GM18505 (cell line): ENCODE measurements at regions not wholly inside any gene's neighbourhood (a gene's known extent, or its start where the extent isn't known, plus 50 kb on each side); places are given as distances from the start of the nearest gene placed in this dataset.

Experiments used
- ATAC-seq: cut with Tn5 transposase; IDR thresholded peaks from one replicate; pipeline ENCODE4 v1.9.1; 2021; ENCODE audit not compliant: unreplicated experiment
- POLR2A ChIP-seq: IDR thresholded peaks from 4 replicates; pipeline ENCODE4 v1.6.1; 2011; ENCODE audit warnings: borderline replicate concordance; ENCODE audit not compliant: insufficient read depth, insufficient read length; ENCODE audit errors: extremely low read depth

DNA sequence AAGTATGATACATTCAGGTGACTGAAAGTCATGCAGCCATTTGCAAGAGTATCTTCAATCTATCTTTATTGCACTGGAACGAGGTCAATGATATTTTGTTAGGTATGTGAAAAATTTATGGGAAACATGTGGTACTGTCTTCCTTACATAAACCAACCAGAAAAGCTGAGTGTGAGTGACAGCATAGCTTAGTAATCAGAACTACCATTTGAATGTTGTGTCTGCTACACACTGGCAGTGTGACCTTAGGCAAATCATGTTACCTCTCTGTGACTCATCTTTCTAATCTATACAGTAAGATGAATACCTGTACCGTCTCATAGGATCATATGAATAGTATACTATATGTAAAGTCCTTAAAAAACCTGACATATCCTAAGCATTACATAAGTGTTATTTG, 337.9 kb upstream of the IL12A start:
- no peak for TF ChIP-seq POLR2A
- ATAC-seq: no peak

DNA sequence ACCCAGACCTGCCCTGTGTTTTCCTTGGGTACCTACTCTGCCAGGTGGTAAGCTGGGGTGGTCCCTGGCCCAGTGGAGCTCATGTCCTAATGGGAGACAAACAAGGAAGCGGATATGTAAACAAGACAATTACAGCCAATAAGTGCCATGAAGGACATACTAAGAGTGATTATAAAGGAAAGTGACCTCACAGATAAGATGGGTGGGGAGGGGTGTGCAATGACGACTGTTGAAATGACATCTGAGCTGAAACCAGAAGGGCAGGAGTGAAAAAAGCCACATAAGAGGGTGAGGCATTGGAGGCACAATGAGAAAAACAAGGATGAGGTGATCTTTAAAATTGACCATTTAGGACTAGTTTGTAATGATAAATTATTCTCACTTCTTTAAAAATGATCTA, 336.2 kb upstream of the IL12A start:
- no peak for ATAC-seq
- no peak for TF ChIP-seq POLR2A

DNA sequence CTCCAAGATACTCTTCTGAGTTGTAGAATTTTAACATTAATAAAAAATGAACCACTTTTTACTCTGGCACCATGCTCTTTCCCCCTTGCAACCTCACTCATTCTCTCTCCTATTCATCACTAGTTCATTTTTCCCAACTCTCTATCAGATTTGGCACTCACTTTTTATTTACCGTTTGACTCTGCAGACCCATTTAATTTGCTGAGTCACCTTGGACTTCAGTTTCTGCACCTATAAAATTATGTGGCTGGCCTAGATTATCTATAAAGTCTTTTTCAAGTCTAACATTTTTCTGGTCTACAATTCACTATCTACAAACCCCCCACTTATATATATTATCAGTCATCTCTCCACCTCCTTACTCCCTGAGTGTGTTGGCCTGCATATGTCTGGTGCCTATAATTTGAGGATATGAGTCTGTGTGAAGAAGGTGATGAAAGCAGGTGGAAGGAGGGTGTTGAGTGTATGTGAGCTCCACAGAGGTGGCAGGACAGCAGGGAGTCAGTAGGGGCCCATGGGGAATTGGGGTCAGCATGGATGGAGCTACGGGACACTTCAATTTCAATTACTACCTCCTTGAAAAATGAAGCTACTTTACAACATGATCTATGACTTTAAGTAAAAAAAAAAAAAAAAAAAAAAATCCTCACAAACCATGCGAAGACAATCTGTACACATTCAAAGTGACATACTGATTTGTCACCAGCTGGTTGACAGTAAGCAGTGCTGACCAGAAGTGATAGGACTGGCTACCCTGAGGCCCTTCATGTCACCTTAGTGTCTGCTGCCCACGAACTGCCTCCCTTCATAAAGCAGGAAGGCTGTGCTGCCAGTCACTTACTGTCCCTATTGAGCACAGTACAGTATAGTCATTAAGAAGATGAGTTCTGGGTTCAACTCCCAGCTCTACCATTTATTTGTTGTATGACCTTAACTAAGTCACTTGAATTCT, 334.2 kb upstream of the IL12A start:
- no peak for ATAC-seq
- TF ChIP-seq POLR2A: no peak

DNA sequence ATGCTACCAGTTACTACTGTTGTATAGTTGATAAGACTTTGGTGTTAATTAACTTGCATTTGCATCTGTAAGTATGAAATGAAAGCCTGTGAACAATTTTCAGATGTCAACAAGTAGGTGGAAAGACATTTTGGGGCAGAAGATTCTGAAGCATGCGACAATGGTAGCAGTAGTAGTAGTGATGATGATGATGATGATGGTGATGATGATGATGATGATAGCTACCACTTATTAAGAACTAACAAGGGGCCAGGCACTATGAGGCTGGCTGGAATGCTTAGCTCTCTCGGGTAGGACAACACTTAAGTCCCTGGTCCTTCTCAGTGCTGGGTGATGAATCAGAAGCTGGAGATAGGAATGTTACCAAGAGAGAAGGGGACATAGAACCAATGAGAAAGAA, 333.4 kb upstream of the IL12A start:
- ATAC-seq: no peak
- no peak for TF ChIP-seq POLR2A

DNA sequence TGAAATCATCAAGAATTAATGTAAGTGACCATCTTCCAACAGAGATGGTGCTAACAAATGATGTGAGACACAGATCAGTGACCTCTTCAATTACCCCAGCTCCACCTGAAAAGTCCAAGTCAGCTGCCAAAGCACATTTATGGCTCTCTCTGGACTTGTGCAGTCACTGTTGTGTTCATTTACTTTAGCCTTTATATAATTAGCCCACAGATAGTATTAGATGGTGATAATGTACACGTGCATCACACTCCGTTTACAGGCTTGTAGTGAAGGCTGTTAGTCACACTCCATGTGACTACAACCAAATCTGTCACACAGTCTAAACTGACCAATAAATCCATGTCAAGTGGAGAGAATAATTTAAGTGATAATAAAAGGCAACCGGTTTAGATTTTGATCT, 331.5 kb upstream of the IL12A start:
- no peak for ATAC-seq
- no peak for TF ChIP-seq POLR2A

DNA sequence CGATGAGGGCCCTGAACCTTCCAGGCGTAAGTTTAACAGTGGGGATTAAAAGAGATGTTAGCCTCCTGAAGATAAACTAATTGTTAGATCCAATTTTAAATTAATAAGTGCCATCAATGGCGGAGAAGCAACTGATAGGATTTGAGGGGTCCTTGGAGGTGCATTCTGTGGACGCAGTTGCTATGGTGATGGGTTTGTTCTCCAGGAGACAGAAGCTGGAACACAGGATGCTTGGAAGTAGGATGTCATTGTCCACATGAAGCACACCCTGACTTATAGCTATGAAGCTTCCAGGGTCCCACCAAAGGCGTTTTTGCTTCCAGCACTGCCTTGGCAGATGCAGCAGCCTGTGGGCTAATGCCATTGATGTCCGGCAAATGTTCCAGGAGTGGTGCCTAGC, 331.0 kb upstream of the IL12A start:
- TF ChIP-seq POLR2A: no peak
- no peak for ATAC-seq

DNA sequence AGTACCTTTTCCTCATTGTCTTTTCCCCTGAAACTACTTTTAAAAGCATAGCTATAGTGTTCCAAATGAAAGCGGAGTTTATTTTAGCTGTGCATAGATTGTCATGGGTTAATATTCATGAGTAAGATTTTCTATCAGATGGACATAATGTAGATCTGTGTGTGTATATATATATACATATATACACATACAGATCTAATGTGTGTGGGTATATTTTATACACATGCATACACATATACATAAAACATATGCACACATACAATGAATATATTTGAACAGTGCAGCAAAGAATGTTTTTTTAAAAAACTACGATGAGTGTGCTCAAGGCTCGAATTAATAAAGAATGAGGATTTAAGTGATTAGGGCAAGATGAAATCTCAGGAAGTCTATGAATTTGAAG, 328.3 kb upstream of the IL12A start:
- no peak for TF ChIP-seq POLR2A
- no peak for ATAC-seq

DNA sequence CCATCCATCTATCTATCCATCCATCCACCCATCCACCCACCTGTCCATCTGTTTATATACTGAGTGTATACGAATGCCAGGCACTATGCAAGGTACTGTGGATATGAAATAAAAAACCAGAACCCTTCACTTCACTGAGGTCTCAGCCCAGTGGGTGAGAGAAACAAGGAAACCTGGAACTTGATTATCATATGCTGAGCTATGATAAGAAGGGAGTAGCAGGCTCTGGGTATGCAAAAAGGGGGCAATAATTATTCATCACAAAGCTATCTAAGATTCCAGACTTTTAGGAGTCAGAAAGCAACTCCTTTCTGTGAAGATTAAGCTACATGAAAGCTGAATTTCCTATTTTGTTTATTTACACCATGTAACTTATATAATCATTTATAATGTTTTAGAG, 327.7 kb upstream of the IL12A start:
- no peak for ATAC-seq
- no peak for TF ChIP-seq POLR2A

DNA sequence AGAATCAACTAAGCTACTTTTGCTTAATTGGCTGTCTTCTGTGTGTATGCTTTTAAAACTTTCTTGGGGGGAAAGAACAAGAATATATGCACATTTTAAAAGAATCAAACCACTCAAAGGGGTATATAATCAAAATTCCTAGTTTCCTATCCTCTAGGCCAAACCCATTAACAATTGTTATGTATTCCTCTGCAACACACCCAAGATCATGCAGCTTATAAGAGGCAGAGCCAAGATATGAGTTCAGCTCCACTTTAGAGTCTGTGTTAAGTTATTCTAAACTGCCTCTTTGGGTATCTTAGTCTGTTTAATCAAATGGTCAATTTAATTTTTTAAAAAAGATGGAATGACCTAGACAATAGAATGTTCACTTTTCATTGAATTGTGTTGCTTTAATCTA, 326.1 kb upstream of the IL12A start:
- TF ChIP-seq POLR2A: no peak

DNA sequence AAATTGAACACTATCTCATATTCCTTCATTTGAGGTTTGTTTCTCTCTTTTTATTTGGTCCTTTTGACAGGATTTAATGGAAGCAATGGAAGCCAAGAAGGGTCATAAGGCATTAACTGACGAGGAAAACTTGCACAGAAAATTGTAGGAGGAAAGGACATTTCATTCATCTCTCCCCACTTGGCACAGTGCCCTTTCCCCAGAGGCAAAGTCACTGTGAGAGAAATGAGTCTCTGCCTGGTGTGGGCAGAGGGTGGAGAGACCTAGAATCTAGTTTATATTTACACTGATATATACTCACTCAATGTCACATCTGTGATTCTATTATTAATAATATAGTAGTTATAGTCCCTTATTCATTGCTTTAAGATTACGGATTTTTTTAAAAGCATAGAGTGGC, 324.6 kb upstream of the IL12A start:
- ATAC-seq: no peak
- no peak for TF ChIP-seq POLR2A

More for the DNA sequence above, 326.1 kb upstream of the IL12A start:
- no peak for ATAC-seq

DNA sequence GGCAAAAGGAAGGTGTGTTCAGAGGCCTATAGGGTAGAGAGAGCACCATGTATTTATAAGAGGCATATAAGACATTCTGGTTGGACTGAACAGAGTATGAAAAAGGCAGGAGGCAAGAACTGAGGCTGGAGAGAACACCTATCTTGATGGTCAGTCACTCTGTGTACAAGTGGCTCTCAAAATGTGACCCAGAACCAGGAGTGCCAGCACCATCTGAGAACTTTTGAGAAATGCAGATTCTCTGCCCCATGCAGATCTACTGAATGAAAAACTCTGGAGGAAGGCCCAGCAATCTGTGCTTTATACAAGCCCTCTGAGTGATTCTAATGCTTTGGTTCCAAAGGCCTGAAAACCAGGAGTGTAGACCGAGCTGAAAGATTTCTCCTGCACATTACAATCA, 324.0 kb upstream of the IL12A start:
- ATAC-seq: no peak

DNA sequence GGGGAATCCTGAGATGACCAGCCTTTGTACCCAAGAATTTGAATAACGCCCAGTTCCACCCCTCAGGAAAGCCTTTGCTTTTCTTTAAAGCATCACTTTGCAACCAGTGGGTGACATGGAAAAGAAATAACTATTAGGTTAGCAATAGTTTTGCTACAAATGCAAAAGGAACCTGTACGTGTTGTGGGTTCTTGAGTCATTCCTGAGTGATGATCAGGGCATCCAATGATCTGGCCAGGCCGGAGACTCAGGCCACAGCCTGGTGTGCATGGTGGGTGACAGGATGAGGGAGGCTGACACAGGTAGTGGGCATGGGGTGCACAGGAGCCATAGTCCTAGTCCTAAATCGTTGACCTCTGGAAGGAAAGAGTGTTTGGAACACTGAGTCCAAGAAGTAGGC, 321.4 kb upstream of the IL12A start:
- ATAC-seq: no peak
- no peak for TF ChIP-seq POLR2A

More for the DNA sequence above, 324.0 kb upstream of the IL12A start:
- no peak for TF ChIP-seq POLR2A

DNA sequence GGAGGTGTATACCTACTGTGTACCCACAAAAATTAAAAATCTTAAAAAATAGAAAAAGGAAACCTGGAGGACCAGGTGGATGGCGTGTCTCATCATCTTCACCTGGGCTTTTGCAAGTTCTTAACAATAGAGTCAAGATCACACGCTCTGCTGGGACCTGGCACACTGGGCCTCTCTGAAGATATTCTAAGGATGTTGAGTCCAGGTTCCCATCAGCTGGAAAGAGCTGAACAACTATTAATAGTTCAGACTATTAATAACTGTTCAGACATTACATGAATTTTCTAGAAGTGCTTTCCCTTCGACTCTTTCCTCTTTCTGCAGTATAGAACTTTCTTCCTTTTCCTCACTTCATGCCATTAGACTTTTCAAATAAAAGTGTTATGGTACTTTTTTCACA, 320.2 kb upstream of the IL12A start:
- no peak for TF ChIP-seq POLR2A
- no peak for ATAC-seq

DNA sequence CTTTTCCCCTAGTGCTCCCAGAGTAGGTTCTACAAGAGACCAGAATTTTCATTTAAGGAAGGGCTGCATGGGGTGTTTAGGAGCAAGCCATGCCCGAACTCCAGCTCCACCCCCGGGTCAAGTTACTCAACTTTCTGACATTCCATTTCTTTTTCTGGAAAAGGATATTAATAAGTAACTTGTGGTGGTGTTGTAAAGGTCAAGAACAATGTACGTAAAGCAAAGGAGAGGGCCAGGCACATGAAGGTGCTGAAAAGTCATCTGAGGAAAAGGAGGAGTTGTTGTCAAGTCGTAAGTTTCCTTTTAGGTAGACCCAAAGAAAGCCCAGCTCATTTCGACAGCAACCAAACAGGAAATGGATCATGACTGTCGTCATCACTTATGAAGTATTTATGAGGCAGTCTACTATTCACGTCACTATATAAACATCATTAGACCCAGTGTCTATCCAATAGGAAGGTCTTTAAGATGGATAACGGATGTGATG, 319.6 kb upstream of the IL12A start:
- no peak for ATAC-seq
- TF ChIP-seq POLR2A: no peak
